NCI-H345 (cell line): ENCODE measurements at regions not wholly inside any gene's neighbourhood (a gene's known extent, or its start where the extent isn't known, plus 50 kb on each side); places are given as distances from the start of the nearest gene placed in this dataset.
"Not testable (repeated sequence)": the region's sequence is repeated elsewhere in the genome, so short reads cannot be mapped to it uniquely, and the experiment has no call there.

Experiments used
- DNase-seq: peaks from one replicate; lab custom pipeline; 2025; lab: John Stamatoyannopoulos, UW

GRCh38 chr7:13092708-13093005 lies 405.2 kb downstream of the ARL4A start:
- DNase-seq = no peak

- DNase-seq = no peak
Observed at GRCh38 chr7:13093160-13093559, 405.7 kb downstream of the ARL4A start.

- DNase-seq = peak; percentile 4
Observed at GRCh38 chr7:13097499-13097898, 410.1 kb downstream of the ARL4A start.

GRCh38 chr7:13098161-13098560 lies 410.7 kb downstream of the ARL4A start:
- no peak for DNase-seq

GRCh38 chr7:13099154-13099795 lies 411.8 kb downstream of the ARL4A start:
- DNase-seq = no peak

- no peak for DNase-seq
Observed at GRCh38 chr7:13104128-13104527, 416.7 kb downstream of the ARL4A start.

GRCh38 chr7:13105209-13105608 lies 417.8 kb downstream of the ARL4A start:
- no peak for DNase-seq

- no peak for DNase-seq
Observed at GRCh38 chr7:13106513-13106912, 419.1 kb downstream of the ARL4A start.

GRCh38 chr7:13107291-13107690 lies 419.9 kb downstream of the ARL4A start:
- DNase-seq = no peak

- DNase-seq = no peak
Observed at GRCh38 chr7:13108061-13108460, 420.6 kb downstream of the ARL4A start.

- DNase-seq = no peak
Observed at GRCh38 chr7:13109201-13109600, 421.8 kb downstream of the ARL4A start.

GRCh38 chr7:13110107-13110506 lies 422.7 kb downstream of the ARL4A start:
- no peak for DNase-seq

- no peak for DNase-seq
Observed at GRCh38 chr7:13111230-13111629, 423.8 kb downstream of the ARL4A start.

- DNase-seq = not testable (repeated sequence)
Observed at GRCh38 chr7:13114240-13114639, 426.8 kb downstream of the ARL4A start.

GRCh38 chr7:13115157-13115772 lies 427.8 kb downstream of the ARL4A start:
- DNase-seq = no peak

- DNase-seq = no peak
Observed at GRCh38 chr7:13115855-13116254, 428.4 kb downstream of the ARL4A start.

GRCh38 chr7:13117103-13117502 lies 429.7 kb downstream of the ARL4A start:
- no peak for DNase-seq

GRCh38 chr7:13117592-13117991 lies 430.2 kb downstream of the ARL4A start:
- no peak for DNase-seq

GRCh38 chr7:13124629-13125028 lies 437.2 kb downstream of the ARL4A start:
- not testable (repeated sequence) for DNase-seq

GRCh38 chr7:13126347-13126746 lies 438.9 kb downstream of the ARL4A start:
- no peak for DNase-seq

GRCh38 chr7:13130321-13130720 lies 442.9 kb downstream of the ARL4A start:
- no peak for DNase-seq

- not testable (repeated sequence) for DNase-seq
Observed at GRCh38 chr7:13130906-13131305, 443.5 kb downstream of the ARL4A start.

GRCh38 chr7:13132314-13132713 lies 444.9 kb downstream of the ARL4A start:
- no peak for DNase-seq

GRCh38 chr7:13136345-13136744 lies 448.9 kb downstream of the ARL4A start:
- not testable (repeated sequence) for DNase-seq
